HG02870 (cell line): ENCODE measurements at regions not wholly inside any gene's neighbourhood (a gene's known extent, or its start where the extent isn't known, plus 50 kb on each side); places are given as distances from the start of the nearest gene placed in this dataset.
"Not testable (repeated sequence)": the region's sequence is repeated elsewhere in the genome, so short reads cannot be mapped to it uniquely, and the experiment has no call there.

Experiments
- ATAC-seq: cut with Tn5 transposase; IDR thresholded peaks from one replicate; pipeline ENCODE4 v1.9.1; 2021; ENCODE audit warnings: mild to moderate bottlenecking, moderate library complexity; ENCODE audit not compliant: unreplicated experiment

DNA sequence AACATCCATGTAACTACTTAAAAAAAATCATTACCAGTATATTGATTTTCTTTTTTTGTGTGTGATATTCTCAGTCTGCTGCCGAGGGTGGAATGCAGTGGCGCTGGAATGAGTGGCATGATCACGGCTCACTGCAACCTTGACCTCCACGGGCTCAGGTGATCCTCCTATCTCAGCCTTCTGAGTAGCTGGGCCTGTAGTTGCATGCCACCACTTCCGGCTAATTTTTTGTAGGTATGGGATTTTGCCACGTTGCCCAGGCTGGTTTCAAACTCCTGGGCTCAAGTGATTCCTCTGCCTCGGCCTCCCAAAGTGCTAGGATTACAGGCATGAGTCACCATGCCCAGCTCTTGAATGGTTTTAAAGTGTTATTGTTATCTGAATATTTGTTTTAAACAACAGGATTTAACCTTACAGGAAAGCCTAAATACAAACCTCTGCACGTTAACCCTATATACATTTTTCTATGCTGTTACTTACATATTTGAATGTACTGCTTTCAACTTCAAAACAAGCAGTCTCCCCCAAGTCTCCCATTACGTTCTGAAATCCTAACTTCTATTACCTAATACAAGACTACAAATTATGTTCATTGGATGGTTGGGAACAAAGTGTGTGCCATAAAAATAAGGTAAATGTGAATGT lies 61.7 kb downstream of the KPNA2 start:
- no peak for ATAC-seq

DNA sequence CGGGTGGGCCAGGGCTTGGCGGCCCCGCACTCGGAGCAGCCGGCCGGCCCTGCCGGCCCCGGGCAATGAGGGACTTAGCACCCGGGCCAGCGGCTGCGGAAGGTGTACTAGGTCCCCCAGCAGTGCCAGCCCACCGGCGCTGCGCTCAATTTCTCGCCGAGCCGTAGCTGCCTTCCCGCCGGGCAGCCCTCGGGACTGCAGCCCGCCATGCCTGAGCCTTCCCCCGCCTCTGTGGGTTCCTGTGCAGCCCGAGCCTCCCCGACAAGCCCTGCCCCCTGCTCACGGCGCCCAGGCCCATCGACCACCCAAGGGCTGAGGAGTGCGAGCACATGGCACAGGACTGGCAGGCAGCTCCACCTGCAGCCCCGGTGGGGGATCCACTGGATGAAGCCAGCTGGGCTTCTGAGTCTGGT lies 63.8 kb downstream of the KPNA2 start:
- ATAC-seq = not testable (repeated sequence)

DNA sequence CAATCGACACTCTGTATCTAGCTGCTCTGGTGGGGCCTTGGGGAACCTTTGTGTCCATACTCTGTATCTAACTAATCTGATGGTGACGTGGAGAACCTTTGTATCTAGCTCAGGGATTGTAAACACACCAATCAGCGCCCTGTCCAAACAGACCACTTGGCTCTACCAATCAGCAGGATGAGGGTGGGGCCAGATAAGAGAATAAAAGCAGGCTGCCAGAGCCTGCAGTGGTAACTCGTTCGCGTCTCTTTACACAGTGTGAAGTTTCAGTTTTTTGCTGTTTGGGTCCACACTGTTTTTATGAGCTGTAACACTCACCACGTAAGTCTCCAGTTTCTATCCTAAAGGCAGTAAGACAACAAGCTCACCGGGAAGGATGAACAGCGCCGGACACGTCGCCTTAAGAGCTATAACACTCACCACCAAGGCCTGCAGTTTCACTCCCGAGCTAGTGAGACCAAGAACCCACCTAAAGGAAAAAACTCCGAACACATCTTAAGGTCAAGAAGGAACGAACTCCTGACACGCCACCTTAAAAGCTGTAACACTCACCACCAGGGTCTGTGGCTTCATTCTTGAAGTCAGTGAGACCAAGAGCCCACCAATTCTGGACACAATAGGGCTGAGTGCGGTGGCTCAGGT lies 64.6 kb downstream of the KPNA2 start:
- ATAC-seq = no peak

DNA sequence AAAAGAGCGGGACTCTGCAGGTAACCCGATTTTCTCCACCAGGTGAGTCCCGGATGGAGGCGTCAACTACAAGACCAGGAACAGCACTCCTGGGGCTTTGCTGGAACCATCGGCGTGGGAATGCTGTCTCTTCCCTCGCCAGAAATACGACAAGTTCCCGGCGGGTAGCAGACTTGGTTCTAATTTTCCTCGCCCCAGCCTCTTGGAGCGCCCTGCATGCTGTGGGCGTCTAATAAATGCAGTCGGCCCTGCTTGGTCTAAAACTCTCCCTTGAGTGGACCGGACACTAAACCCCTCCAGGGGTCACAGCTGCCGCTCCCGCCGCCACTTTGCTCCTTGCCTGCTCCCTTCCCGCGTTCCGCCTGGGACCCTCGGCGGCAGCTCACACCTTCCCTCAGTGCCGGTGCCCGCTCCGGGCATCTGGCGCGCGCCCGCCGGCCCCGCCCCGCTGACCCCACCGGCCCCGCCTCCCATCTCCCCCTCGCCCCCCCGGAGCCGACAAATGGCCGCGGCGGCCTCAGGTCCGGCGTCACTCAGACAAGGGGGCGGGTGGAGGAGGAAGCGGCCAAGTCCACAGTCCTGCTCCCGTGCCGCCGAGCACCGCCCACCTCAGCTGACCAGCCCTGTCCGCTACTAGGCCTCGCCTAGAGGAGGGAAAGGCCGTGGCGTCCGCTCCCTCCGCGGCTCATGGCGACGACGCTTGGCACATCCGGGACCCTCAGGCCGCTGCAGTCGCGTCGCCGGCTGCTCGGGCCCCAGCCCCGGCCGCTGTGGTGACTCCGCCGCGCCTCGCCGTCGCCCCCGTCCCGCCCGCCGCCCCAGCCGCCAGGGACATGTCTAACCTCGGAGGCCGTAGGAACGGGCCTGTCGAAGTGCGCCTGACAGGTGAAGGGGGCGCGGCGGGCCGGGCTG lies 65.8 kb downstream of the KPNA2 start:
- peak; percentile 83 for ATAC-seq

GRCh38 chr17:68101987-68102314 lies 66.4 kb downstream of the KPNA2 start:
- ATAC-seq = no peak

- ATAC-seq = no peak
Observed at GRCh38 chr17:68102318-68102758, 66.8 kb downstream of the KPNA2 start.

DNA sequence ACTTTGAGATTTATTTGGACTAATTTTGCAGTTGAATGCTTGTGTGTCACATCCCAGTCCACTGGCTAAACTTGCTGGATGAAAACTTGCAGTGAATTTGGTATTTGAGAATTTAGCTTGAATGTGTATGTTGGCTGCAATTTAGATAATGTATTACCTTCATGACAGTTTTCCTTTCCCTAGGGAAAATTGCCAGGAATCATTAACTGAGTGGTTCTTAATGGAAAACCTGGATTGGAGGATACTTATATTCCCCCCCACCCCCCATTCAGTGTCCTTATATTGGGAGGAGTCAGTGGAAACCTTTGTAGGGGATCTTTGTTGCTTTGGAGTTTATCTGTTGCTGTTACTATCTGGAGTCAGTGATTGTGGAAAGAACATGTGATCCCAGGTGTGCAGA lies 67.6 kb downstream of the KPNA2 start:
- no peak for ATAC-seq

- ATAC-seq = no peak
Observed at GRCh38 chr17:68106085-68106484, 70.5 kb downstream of the KPNA2 start.

GRCh38 chr17:68107373-68107772 lies 71.8 kb downstream of the KPNA2 start:
- no peak for ATAC-seq

- no peak for ATAC-seq
Observed at GRCh38 chr17:68108313-68109000, 72.9 kb downstream of the KPNA2 start.

GRCh38 chr17:68109404-68109803 lies 73.9 kb downstream of the KPNA2 start:
- not testable (repeated sequence) for ATAC-seq

- not testable (repeated sequence) for ATAC-seq
Observed at GRCh38 chr17:68116211-68116610, 80.7 kb downstream of the KPNA2 start.

DNA sequence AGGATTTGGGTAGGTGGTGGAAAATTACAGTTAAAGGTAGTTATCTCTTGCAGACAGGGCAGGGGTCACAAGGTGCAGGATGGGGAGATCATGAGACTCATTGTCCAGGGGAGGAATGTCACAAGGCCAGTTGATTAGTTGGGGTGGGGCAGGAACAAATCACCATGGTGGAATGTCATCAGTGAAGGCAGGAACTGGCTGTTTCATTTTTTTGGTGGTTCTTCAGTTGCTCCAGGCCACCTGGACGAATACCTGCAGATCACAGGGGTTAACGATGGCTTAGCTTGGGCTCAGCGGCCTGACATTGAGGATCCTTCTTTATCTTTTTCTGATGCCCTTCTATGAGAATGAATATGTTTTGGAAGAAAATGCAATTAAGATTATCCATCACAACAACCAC lies 87.1 kb downstream of the KPNA2 start:
- no peak for ATAC-seq

DNA sequence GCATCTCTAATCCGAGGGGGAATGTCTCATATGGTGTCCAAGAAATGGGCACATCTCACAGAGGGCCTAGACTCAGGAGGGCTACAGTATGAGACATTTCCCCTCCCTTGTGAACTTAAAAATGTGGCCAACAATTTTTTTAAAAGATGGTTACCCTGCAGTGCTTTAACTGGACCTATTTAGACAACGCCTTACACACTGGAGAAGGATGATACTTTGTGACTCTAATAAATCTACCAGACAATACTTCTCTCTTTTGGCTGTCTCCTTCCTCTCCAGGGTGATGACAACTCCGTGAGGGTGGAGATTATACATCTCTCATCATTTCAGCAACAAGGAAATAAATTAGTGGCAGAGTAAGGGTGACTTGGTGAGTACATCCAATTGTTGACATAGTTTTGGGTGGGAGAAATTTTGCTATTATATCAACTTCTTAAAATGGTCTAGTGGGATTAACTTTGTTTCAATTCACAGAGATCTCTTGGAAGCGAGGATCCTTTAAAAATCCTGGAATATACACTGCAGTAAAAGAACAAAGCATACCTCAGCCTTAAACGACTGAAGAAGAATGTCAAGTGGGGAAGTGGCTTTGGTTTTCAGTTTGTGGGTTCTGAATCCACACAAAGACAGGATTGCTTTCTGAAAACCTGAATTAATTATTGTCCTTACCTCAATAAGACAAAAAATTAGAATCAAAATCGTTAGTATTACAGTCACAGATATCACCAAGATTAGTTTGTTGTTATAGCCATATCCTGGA lies 89.8 kb downstream of the KPNA2 start:
- ATAC-seq = no peak

DNA sequence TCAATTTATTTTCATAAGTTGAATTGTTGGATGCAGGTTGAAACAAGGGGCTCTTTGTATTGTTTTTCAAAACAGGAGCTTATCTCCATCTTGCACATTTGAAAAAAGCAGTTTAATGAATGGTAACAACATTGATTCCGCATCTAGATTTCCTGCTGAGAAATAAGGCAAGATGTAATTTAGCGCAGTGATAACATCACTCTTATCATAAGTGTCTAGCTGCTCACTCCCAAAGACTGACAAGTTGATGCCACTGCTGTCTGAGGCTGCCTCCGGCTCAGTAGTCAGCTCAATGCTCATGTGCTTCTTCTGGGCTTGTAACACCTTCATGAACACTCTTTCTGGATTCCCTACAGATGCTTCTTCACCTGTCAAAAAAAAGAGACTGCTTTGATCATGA lies 92.4 kb downstream of the KPNA2 start:
- no peak for ATAC-seq

DNA sequence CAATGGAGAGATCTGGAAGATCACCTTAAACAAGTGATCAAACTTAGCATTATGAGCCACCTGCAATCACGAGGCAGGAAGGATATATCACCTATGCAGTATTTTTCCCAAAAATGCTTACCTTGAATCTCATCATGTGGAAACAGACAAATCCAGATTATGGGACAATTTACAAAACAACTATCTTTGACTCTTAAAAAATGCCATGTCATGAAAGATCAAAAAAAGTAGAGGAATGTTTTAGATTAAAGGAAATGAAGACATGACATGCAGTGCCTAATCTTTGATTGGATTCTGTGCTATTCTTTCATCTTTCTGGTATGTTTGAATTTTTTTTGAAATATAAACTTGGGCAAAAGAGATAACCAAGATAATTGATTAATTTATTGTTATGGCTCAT lies 95.9 kb downstream of the KPNA2 start:
- no peak for ATAC-seq

GRCh38 chr17:68133346-68134045 lies 98.0 kb downstream of the KPNA2 start:
- no peak for ATAC-seq

- no peak for ATAC-seq
Observed at GRCh38 chr17:68134046-68134637, 98.6 kb downstream of the KPNA2 start.

DNA sequence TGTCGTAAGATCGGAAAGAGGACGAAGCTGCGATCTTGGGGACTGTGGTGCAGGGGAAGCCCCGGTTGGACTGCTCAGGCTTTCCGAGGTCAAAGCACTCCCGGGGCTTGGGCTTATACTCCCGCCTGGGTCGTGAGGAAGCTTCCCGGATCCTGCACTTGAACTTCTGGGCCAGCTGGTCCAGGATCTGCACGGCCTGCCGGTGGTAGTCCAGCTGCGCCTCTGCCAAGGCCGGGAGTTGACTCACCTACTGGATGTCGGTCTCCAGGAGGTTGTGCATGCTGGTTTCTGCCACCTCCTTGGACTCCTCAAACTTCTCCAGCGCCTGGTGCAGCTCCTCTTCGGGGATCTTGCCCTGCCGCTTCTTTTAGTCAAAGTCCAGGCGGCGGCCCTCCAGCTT lies 99.2 kb downstream of the KPNA2 start:
- ATAC-seq = no peak
